ENCODE measurements at regions not wholly inside any gene's neighbourhood (a gene's known extent, or its start where the extent isn't known, plus 50 kb on each side); places are given as distances from the start of the nearest gene placed in this dataset.

DNA sequence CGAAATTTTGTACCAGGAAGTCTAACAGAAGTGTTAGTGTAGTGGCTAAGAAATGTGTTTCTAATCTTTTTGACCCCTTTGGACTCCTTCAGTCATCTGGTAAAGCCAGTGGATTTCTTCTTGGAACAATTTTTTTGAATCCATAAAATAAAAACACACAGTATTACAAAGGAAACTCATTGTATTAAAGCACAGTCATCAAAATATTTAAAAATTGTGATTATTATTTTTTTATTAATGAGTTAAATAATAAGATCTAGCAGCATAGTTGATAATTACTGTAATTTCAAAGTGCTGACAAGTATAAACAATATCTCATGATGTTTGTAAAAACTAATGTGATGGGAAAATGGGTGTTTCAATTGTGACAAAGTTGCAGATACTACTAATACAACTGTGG lies 72.2 kb upstream of the LRRC3B start:
- no peaks in the 10 kb centered on the region for H3K9me2 ChIP-seq (ENCODE audit: insufficient read depth, low read length)
- TF ChIP-seq SMC3 (conservative IDR thresholded peaks at IDR 0.05; ENCODE audit: poor library complexity) (no peak), MXI1 (conservative IDR thresholded peaks at IDR 0.05; ENCODE audit: poor library complexity, severe bottlenecking) (no peak), EP300 (conservative IDR thresholded peaks at IDR 0.05; ENCODE audit: poor library complexity, severe bottlenecking) (no peak), TAF1 (IDR thresholded peaks at IDR 0.05; ENCODE audit: low read depth) (no peak), POLR2AphosphoS5 (IDR thresholded peaks at IDR 0.05) (no peak), EZH2 (IDR thresholded peaks at IDR 0.05; ENCODE audit: borderline replicate concordance, insufficient read depth, low read length, poor library complexity, severe bottlenecking) (no peak), RAD21 (conservative IDR thresholded peaks at IDR 0.05) (no peak)
- TF ChIP-seq, protein P1, sequence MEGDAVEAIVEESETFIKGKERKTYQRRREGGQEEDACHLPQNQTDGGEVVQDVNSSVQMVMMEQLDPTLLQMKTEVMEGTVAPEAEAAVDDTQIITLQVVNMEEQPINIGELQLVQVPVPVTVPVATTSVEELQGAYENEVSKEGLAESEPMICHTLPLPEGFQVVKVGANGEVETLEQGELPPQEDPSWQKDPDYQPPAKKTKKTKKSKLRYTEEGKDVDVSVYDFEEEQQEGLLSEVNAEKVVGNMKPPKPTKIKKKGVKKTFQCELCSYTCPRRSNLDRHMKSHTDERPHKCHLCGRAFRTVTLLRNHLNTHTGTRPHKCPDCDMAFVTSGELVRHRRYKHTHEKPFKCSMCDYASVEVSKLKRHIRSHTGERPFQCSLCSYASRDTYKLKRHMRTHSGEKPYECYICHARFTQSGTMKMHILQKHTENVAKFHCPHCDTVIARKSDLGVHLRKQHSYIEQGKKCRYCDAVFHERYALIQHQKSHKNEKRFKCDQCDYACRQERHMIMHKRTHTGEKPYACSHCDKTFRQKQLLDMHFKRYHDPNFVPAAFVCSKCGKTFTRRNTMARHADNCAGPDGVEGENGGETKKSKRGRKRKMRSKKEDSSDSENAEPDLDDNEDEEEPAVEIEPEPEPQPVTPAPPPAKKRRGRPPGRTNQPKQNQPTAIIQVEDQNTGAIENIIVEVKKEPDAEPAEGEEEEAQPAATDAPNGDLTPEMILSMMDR (IDR thresholded peaks at IDR 0.05; ENCODE audit: poor library complexity, severe bottlenecking), result no peak
- TF ChIP-seq, protein P2, sequence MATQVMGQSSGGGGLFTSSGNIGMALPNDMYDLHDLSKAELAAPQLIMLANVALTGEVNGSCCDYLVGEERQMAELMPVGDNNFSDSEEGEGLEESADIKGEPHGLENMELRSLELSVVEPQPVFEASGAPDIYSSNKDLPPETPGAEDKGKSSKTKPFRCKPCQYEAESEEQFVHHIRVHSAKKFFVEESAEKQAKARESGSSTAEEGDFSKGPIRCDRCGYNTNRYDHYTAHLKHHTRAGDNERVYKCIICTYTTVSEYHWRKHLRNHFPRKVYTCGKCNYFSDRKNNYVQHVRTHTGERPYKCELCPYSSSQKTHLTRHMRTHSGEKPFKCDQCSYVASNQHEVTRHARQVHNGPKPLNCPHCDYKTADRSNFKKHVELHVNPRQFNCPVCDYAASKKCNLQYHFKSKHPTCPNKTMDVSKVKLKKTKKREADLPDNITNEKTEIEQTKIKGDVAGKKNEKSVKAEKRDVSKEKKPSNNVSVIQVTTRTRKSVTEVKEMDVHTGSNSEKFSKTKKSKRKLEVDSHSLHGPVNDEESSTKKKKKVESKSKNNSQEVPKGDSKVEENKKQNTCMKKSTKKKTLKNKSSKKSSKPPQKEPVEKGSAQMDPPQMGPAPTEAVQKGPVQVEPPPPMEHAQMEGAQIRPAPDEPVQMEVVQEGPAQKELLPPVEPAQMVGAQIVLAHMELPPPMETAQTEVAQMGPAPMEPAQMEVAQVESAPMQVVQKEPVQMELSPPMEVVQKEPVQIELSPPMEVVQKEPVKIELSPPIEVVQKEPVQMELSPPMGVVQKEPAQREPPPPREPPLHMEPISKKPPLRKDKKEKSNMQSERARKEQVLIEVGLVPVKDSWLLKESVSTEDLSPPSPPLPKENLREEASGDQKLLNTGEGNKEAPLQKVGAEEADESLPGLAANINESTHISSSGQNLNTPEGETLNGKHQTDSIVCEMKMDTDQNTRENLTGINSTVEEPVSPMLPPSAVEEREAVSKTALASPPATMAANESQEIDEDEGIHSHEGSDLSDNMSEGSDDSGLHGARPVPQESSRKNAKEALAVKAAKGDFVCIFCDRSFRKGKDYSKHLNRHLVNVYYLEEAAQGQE (IDR thresholded peaks at IDR 0.05; ENCODE audit: borderline replicate concordance), result no peak
- H2AFZ ChIP-seq (ENCODE audit: low read depth, low read length), result no peak overlapping the region
- H3K27ac ChIP-seq (ENCODE audit: low read length), result no peak overlapping the region
- no peak overlapping the region for H3K4me2 ChIP-seq (ENCODE audit: low read length)
- H3K27me3 ChIP-seq (ENCODE audit: insufficient read depth, low read depth, low read length), result no peaks in the 10 kb centered on the region
- H3K79me2 ChIP-seq (replicated peaks; ENCODE audit: insufficient read depth, low read length), result no peaks in the 10 kb centered on the region
- H3K9me3 ChIP-seq (ENCODE audit: low read length), result no peaks in the 10 kb centered on the region
- no peak overlapping the region for H3K9ac ChIP-seq (ENCODE audit: low read length)
- no peaks in the 10 kb centered on the region for H4K20me1 ChIP-seq (ENCODE audit: insufficient read depth)
- no peak overlapping the region for H3K4me3 ChIP-seq (ENCODE audit: low read length)
- H3F3A ChIP-seq (ENCODE audit: insufficient read depth, low read length, poor library complexity, severe bottlenecking), result no peaks in the 10 kb centered on the region
- no peaks in the 10 kb centered on the region for H3K36me3 ChIP-seq (ENCODE audit: insufficient read depth, low read length)

DNA sequence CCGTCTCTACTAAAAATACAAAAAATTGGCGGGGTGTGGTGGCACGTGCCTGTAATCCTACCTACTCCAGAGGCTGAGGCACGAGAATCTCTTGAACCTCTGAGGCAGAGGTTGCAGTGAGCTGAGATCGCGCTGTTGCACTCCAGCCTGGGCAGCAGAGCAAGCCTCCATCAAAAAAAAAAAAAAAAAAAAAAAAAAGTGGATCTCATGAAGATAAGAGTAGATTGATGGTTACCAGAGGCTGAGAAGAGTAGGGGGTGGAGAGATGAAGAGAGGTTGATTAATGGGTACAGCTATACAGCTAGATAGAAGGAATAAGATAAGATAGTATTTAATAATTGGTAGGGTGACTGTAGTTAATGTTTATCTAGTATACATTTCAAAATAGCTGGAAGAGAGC lies 65.9 kb upstream of the LRRC3B start:
- Histone ChIP-seq H3K9me2 (ENCODE audit: insufficient read depth, low read length) (no peaks in the 10 kb centered on the region), H3K4me3 (ENCODE audit: low read length) (no peak overlapping the region), H3K36me3 (ENCODE audit: insufficient read depth, low read length) (no peaks in the 10 kb centered on the region), H3K27ac (ENCODE audit: low read length) (no peak overlapping the region), H3K9me3 (ENCODE audit: low read length) (no peaks in the 10 kb centered on the region), H3F3A (ENCODE audit: insufficient read depth, low read length, poor library complexity, severe bottlenecking) (no peaks in the 10 kb centered on the region), H3K4me2 (ENCODE audit: low read length) (no peak overlapping the region), H2AFZ (ENCODE audit: low read depth, low read length) (no peak overlapping the region), H3K79me2 (replicated peaks; ENCODE audit: insufficient read depth, low read length) (no peaks in the 10 kb centered on the region), H3K27me3 (ENCODE audit: insufficient read depth, low read depth, low read length) (no peaks in the 10 kb centered on the region), H4K20me1 (ENCODE audit: insufficient read depth) (no peaks in the 10 kb centered on the region), H3K9ac (ENCODE audit: low read length) (no peak overlapping the region)
- TF ChIP-seq RAD21 (conservative IDR thresholded peaks at IDR 0.05) (no peak), TAF1 (IDR thresholded peaks at IDR 0.05; ENCODE audit: low read depth) (no peak), SMC3 (conservative IDR thresholded peaks at IDR 0.05; ENCODE audit: poor library complexity) (no peak), POLR2AphosphoS5 (IDR thresholded peaks at IDR 0.05) (no peak), MXI1 (conservative IDR thresholded peaks at IDR 0.05; ENCODE audit: poor library complexity, severe bottlenecking) (no peak), EP300 (conservative IDR thresholded peaks at IDR 0.05; ENCODE audit: poor library complexity, severe bottlenecking) (no peak), EZH2 (IDR thresholded peaks at IDR 0.05; ENCODE audit: borderline replicate concordance, insufficient read depth, low read length, poor library complexity, severe bottlenecking) (no peak)
- TF ChIP-seq, protein P1 (IDR thresholded peaks at IDR 0.05; ENCODE audit: poor library complexity, severe bottlenecking), result no peak
- TF ChIP-seq, protein P2 (IDR thresholded peaks at IDR 0.05; ENCODE audit: borderline replicate concordance), result no peak

Measured in neural cell (in vitro differentiated cells).